HG02571 (cell line): ENCODE measurements at regions not wholly inside any gene's neighbourhood (a gene's known extent, or its start where the extent isn't known, plus 50 kb on each side); places are given as distances from the start of the nearest gene placed in this dataset.
A peak's percentile ranks its signal among the peaks of the same experiment; 100 is the strongest.
"Not testable (repeated sequence)": the region's sequence is repeated elsewhere in the genome, so short reads cannot be mapped to it uniquely, and the experiment has no call there.

Experiments
- ATAC-seq: cut with Tn5 transposase; IDR thresholded peaks from one replicate; pipeline ENCODE4 v1.9.1; 2021; ENCODE audit warnings: mild to moderate bottlenecking, moderate library complexity; ENCODE audit not compliant: unreplicated experiment

- ATAC-seq = no peak
Measured at GRCh38 chr10:53664282-53665019, 891.9 kb upstream of the MBL2 start.

- no peak for ATAC-seq
Measured at GRCh38 chr10:53650794-53651193, 878.2 kb upstream of the MBL2 start.

DNA sequence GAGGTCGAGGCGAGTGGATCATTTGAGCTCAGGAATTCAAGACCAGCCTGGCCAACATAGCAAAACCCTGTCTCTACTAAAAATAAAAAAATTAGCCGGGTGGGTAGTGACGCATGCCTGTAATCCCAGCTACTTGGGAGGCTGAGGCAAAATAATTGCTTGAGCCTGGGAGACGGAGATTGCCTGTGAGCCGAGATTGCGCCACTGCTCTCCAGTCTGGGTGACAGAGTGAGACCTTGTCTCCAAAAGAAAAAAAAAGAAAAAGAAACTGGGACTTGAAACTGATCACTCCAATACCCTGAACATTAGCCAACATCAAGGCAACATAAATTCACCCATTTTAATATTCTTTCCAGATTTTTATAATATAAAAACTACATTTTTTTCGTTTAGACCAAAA is 874.6 kb upstream of the MBL2 start:
- ATAC-seq = not testable (repeated sequence)

GRCh38 chr10:53646525-53646924 is 873.9 kb upstream of the MBL2 start:
- no peak for ATAC-seq

DNA sequence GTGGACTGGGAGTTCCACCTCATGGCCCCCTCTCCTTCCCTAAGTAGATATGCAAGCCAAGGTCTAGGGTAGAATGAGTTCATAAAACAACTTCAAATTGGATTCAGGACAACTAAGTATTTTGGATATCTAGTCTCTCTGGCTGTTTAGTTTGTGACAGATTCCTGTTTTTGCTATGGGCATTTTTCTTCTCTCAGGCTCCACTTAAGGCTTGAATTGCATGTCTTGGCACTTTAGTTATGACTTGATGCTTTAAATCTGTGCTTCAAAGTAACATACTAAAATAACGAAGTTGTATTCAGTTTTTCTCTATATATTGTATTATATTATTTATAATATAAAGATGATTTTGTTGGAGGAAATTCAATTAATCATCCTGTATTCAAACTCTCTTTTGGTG is 873.4 kb upstream of the MBL2 start:
- ATAC-seq = no peak

DNA sequence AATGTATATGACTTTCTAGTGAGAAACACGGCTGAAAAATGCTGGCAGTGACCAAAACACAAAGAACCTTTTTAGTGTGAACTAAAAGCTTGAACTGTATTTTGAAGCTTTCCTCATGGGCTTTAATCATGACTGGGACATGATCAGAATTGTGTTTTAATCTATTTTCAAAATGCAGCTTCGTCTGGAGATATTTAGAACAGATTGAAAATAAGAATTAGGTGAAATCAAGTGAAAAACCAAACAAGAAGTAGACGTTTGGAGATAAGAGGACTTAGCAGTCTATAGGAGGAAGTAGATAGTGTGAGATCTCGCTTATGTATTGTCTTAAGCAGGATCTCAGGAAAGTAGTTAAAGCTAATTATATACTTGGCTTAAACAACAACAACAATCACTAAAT is 865.4 kb upstream of the MBL2 start:
- no peak for ATAC-seq

DNA sequence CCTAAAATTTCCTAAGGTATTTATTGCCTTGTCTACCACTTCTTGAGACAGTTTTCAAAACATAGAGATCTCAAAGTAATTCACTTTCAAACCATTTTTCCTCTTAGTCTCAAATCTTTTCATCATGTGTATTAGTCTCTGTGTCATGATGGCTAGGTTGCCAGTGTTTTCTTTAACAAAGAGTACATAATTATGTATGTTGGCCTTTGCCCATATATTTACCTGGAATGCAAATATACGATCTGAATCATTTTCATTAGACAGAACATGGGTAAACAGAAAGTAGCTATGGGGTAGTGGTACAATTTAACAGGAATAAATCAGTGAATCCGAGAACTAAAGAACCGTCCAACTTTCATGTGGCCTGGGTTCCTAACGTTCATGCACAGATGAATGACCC is 852.1 kb upstream of the MBL2 start:
- no peak for ATAC-seq

DNA sequence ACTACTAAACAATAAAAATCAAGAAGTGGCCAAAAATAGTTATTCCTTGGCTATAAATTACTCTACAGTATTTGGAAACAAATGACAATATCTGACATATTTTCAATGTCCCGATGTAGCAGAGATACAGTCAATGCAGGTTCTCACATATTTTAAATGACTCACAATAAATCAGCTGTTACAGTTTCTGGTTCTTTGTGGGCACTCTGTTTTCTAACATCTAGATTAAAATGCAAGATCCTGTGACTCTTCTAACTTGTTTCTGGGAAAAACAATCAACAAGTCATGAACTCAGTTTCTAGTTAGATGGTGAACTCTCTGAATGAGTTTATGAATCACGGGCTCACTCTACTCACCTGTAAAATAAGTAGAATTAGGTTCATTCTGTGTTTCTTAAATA is 849.6 kb upstream of the MBL2 start:
- no peak for ATAC-seq

- no peak for ATAC-seq
Measured at GRCh38 chr10:53619671-53620070, 847.1 kb upstream of the MBL2 start.

DNA sequence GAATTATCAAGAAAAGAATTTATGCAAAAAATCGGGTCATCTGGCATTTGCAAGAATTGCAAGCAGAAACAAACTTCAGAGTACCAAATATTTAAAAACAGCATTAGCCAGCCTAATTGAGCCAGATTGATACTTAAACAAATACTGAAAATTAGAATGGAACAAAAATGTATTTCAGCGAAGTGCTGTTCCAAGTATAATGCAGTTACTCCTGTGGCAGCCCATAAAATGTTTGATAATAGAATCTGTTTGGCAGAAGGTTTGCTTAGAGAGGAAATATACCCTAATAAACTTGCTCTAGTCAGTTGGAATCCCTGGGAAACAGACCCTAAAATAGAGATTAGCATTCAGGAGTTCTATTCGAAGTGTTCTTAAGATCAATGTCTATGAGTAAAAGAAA is 835.1 kb upstream of the MBL2 start:
- no peak for ATAC-seq

DNA sequence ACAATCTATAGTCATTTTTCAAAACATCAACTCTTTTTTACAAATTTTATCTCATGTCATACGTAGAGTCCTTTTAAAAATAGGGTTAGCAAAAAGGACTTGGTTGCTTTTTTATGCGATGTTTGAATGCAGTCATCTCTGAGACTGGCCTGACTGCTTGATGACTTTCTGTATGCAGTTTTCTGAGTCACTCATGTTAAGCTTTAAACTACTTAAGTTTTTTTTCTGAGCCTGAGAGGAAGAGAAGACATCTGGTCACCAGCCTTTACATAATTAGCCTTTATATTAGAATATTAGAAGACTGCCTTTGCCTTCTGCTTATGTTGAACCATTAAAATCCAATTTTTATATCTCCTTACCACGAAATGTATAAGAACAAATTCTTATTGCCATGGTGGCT is 834.4 kb upstream of the MBL2 start:
- no peak for ATAC-seq

DNA sequence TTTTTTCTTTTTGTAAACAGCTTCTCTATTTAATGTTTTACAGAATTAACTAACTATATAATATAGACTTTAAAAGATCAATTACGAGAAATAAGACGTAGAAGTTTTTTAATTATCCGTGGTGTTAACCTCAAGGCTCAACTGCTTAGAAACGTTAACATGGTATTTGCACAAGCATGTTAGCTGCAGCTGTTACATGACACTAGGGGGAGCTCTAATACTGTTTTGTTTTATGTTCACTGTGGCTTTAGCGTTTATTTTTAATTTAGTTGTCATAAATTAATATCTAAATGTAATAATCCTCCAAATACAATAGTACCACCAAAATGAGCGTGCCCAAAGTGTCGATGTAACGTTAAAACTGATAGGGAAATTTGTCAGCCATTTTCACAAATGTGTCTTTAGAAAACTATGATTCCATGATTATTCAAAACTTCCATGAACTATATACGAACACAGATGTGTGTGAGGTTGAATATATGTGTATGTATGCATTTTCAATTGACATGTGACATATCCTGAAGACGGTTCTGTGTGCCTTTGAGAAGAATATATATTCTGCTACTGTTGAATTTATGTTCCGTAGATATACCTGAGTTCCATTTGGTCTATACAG is 828.8 kb upstream of the MBL2 start:
- peak; percentile 62 for ATAC-seq

GRCh38 chr10:53598914-53599313 is 826.3 kb upstream of the MBL2 start:
- ATAC-seq = no peak

- no peak for ATAC-seq
Measured at GRCh38 chr10:53597835-53598251, 825.3 kb upstream of the MBL2 start.

DNA sequence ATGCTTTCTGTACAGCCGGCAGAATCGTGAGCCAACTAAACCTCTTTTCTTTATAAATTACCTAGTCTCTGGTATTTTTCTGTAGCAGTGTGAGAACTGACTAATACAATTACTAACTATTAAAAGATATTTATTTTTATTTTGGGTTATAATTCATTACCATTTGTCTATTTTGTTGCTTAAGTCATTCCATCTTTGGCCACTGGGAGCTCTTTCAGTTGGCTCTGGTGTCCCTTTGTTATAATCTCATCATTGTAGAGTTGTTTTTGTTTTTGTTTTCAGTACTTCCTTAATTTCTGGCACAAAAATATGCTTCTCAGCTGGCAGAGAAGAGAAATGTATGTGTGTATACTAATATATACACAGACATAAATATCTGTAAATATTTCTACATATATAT is 807.9 kb upstream of the MBL2 start:
- no peak for ATAC-seq

DNA sequence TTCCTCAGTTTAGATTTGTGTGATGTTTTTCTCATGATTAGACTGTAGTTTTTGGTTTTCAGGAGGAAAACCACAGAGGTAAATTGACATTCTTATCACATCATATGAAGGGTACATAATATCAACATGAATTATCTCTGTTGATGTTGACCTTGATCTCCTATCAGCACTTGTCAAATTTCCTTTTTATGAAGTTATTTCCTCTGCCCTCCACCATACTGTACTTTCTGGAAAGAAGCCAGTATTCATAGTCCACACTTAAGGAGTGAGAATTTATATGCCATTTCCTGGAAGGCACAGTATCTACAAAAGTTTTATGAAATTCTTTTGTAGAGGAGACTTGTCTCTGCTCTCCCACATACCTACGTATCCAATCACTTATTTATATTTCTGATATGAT is 807.2 kb upstream of the MBL2 start:
- ATAC-seq = no peak

DNA sequence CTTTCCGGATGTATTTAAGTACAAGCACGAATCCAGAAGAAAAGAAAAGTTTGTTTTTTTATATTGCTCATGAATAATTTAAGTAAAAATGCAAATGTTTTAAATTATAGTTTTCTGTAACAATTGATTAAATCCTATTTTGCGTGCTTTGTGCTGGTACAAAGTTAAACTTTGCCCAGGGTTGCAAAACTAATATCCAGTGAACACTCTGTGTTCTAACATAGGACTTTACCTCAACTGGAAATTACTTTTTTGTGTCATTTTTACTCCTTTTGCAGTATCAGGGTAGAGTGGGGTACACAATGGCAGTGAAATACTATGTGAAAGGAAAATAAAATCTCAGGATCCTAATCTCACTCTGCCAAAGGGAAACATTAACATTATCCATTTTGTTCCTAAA is 801.4 kb upstream of the MBL2 start:
- ATAC-seq = no peak

- ATAC-seq = no peak
Measured at GRCh38 chr10:53573498-53573897, 800.9 kb upstream of the MBL2 start.

DNA sequence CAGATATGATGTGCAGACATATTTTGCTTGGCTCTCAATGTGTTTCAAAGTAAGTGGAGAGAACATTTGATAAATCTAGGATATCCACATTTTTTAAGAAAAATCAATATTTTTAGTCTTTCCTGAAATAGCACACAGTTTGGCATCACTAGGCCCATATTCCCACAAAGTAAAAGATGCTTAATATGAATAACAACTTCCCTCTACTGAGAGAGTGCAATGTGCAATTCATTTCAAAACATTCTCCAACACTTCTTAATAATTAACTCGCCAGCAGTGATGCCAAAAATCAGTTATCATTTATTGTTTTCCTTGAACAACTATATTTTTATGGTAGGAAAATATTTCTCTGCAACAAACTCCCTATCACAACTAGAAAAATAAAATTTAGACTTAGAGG is 800.2 kb upstream of the MBL2 start:
- no peak for ATAC-seq

GRCh38 chr10:53570221-53570620 is 797.6 kb upstream of the MBL2 start:
- ATAC-seq = no peak

DNA sequence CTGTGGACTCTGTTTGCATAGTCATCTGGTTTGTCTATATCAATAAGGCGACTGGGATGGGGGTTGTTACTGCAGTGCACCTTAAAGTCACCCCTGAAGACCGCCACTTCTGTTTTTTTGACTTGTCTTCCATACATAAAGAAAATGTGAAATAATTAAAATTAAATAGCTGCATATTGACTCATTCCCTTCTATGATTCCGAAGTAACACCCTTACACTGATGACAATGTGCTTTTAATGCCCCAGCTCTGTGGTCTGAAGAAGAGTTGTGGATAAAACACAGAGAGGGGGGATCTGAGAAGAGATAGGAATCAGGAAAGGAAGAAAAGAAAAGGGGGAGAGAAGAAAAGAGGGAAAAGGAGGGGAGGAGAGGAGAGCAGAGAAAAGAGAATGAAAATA is 796.9 kb upstream of the MBL2 start:
- ATAC-seq = no peak

DNA sequence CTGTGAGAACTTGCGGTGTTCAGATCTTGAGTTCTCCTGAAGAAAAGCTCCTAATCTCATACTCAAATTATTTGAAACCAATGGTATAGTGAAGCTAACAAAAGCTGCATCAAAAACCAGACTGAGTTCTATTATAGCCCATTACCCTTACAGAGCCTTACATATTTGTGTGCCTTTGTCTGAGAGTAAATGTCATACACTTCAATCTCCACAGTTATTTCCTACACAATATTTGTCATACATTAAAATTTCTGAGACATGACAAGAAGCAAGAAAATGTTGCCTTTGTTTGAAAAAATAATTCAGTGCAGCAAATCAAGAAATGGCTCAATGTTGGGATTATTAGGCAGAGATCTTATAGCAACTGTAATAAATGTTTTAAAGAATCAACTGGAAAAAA is 776.1 kb upstream of the MBL2 start:
- no peak for ATAC-seq

- ATAC-seq = no peak
Measured at GRCh38 chr10:53547364-53547763, 774.8 kb upstream of the MBL2 start.
